A549 (cell line): ENCODE measurements at regions not wholly inside any gene's neighbourhood (a gene's known extent, or its start where the extent isn't known, plus 50 kb on each side); places are given as distances from the start of the nearest gene placed in this dataset.

Experiments
- ATAC-seq, 2 experiments: fragments of 200-7000 bp in 1 of 2; fragments of >200 bp in 1 of 2; cut with Nextera tagmentation in 1 of 2; cut with Tn5 transposase in 1 of 2; 3 replicates each; pipeline versions ENCODE4 v1.8.0 to v1.9.1; 2018 to 2020; ENCODE audit warnings: mild to moderate bottlenecking in 1 of 2, moderate library complexity in 1 of 2
- CTCF ChIA-PET: fragments of 300-600 bp; sonication (Branson Sonifier 250); formaldehyde crosslinking; extraction: SDS; loops from one replicate; lab custom pipeline; 2021; ENCODE audit warnings: antibody characterized with exemption, inconsistent platforms; lab: Yijun Ruan, JAX
- POLR2A ChIA-PET: fragments of 350-600 bp; formaldehyde crosslinking; extraction: SDS; loops from one replicate; lab custom pipeline; 2021; ENCODE audit warnings: antibody characterized with exemption, inconsistent platforms; lab: Yijun Ruan, JAX
- DNase-seq, 2 experiments: peaks; one replicate each; pipeline versions ENCODE4 v3.0.0 to v3.0.0-alpha.2; 2011 to 2016; ENCODE audit warnings: low read depth in 1 of 2, low spot score in 1 of 2
- FAIRE-seq: peaks from 2 replicates; lab custom pipeline; 2011; peaks lifted over from hg19 to GRCh38; lab: Jason Lieb, UNC
- H3K27ac ChIP-seq, 2 experiments: fragments of >200 bp; sonication (Bioruptor Twin); formaldehyde crosslinking; 3 replicates each; pipeline ENCODE4 v1.5.1; 2016 to 2017
- H3K4me1 ChIP-seq: fragments of >200 bp; sonication (Bioruptor Twin); formaldehyde crosslinking; 3 replicates; pipeline ENCODE4 v1.6.1; 2016
- H3K4me2 ChIP-seq: fragments of >200 bp; sonication (Bioruptor Twin); formaldehyde crosslinking; 3 replicates; pipeline ENCODE4 v1.6.1; 2016
- H3K4me3 ChIP-seq: fragments of >200 bp; sonication (Bioruptor Twin); formaldehyde crosslinking; 3 replicates; pipeline ENCODE4 v1.5.1; 2016
- H3K9me3 ChIP-seq: fragments of >200 bp; sonication (Bioruptor Twin); formaldehyde crosslinking; 3 replicates; pipeline ENCODE4 v1.6.1; 2016
- BCL3 ChIP-seq: fragments of >200 bp; sonication (Bioruptor Twin); formaldehyde crosslinking; IDR thresholded peaks from 3 replicates; pipeline ENCODE4 v1.6.1; 2016
- CTCF ChIP-seq: fragments of >200 bp; sonication (Bioruptor Twin); formaldehyde crosslinking; IDR thresholded peaks from 3 replicates; pipeline ENCODE4 v1.5.1; 2016
- EHF ChIP-seq: fragments of 250-450 bp; sonication (Bioruptor Pico); IDR thresholded peaks from 2 replicates; pipeline ENCODE4 v1.5.0; 2020; ENCODE audit warnings: mild to moderate bottlenecking
- ESRRA ChIP-seq: fragments of 150-350 bp; IDR thresholded peaks from 2 replicates; pipeline ENCODE4 v1.6.1; 2014; ENCODE audit warnings: mild to moderate bottlenecking, low read length, borderline replicate concordance
- FOSB ChIP-seq: fragments of 250-450 bp; sonication (Bioruptor Pico); IDR thresholded peaks from 2 replicates; pipeline ENCODE4 v1.5.0; 2020; ENCODE audit warnings: mild to moderate bottlenecking, moderate library complexity
- FOXS1 ChIP-seq: fragments of 250-450 bp; sonication (Bioruptor Pico); IDR thresholded peaks from 2 replicates; pipeline ENCODE4 v1.5.0; 2020; ENCODE audit warnings: mild to moderate bottlenecking, moderate library complexity
- HDAC2 ChIP-seq: fragments of 200-600 bp; sonication (generic); IDR thresholded peaks from 2 replicates; pipeline ENCODE4 v1.6.1; 2016
- HES2 ChIP-seq: fragments of >200 bp; sonication (Bioruptor Twin); formaldehyde crosslinking; IDR thresholded peaks from 2 replicates; pipeline ENCODE4 v1.6.1; 2016
- KDM1A ChIP-seq: fragments of 200-600 bp; sonication (generic); IDR thresholded peaks from 2 replicates; pipeline ENCODE4 v1.6.1; 2016; ENCODE audit warnings: low read depth, mild to moderate bottlenecking
- MAFK ChIP-seq: fragments of 450-650 bp; IDR thresholded peaks from 2 replicates; pipeline ENCODE4 v1.6.1; 2014; ENCODE audit not compliant: partially characterized antibody
- MAZ ChIP-seq: fragments of 150-350 bp; IDR thresholded peaks from 2 replicates; pipeline ENCODE4 v1.6.1; 2014; ENCODE audit warnings: antibody characterized with exemption, low read depth, low read length, borderline replicate concordance
- NPAS2 ChIP-seq: fragments of 250-450 bp; sonication (Bioruptor Pico); IDR thresholded peaks from 2 replicates; pipeline ENCODE4 v1.8.0; 2022; ENCODE audit warnings: mild to moderate bottlenecking, moderate library complexity, borderline replicate concordance
- NR3C1 ChIP-seq: fragments of >200 bp; sonication (Bioruptor Twin); formaldehyde crosslinking; IDR thresholded peaks from 3 replicates; pipeline ENCODE4 v1.6.1; 2017
- PHF8 ChIP-seq: fragments of 200-600 bp; sonication (generic); IDR thresholded peaks from 2 replicates; pipeline ENCODE4 v1.6.1; 2016; ENCODE audit warnings: low read depth, mild to moderate bottlenecking, antibody characterized with exemption, moderate library complexity, borderline replicate concordance
- POLR2A ChIP-seq: IDR thresholded peaks from 2 replicates; pipeline ENCODE4 v1.6.1; 2012; ENCODE audit warnings: mild to moderate bottlenecking, low read length
- RCOR1 ChIP-seq: fragments of 150-350 bp; IDR thresholded peaks from 2 replicates; pipeline ENCODE4 v1.6.1; 2014; ENCODE audit warnings: antibody characterized with exemption, low read length, low read depth
- TFCP2L1 ChIP-seq: fragments of 250-450 bp; sonication (Bioruptor Pico); IDR thresholded peaks from 2 replicates; pipeline ENCODE4 v1.5.0; 2021; ENCODE audit warnings: mild to moderate bottlenecking
- TP53 ChIP-seq: fragments of 250-450 bp; sonication (Bioruptor Pico); IDR thresholded peaks from 2 replicates; pipeline ENCODE4 v1.5.0; 2021; ENCODE audit warnings: mild to moderate bottlenecking, moderate library complexity
- ZC3H11A ChIP-seq: fragments of 450-650 bp; IDR thresholded peaks from 2 replicates; pipeline ENCODE4 v1.6.1; 2014; ENCODE audit warnings: antibody characterized with exemption, mild to moderate bottlenecking
- WGBS: methylation state at CpG from one replicate; pipeline ENCODE4 v1.1.6; 2017; ENCODE audit errors: missing lambda C conversion rate; 5-methylcytosine and 5-hydroxymethylcytosine counted together
- TF ChIP-seq, protein P1 (sequence below): fragments of 200-600 bp; sonication (generic); IDR thresholded peaks from 2 replicates; pipeline ENCODE4 v1.6.1; 2016; ENCODE audit warnings: antibody characterized with exemption, mild to moderate bottlenecking, moderate library complexity

DNA sequence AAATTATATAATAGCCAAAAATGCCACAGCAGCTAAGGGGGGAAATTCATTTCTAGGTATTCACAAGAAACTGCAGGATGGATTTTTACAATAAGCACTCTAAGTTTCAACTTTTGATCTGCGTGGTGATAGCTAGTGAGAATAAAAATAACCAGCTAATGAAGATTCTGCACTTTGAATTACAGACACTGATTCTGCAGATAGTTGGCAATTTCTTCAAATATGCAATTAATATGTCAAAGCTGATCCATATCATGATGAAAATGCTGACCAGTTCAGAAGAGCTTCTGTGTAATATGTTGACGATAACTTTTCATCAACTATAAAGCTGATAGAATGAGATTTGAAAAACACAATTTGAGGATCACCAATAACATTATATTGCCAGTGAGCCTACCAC lies 1272.9 kb downstream of the EFNB2 start:
- Histone ChIP-seq H3K4me3 (no peak overlapping the region), H3K4me2 (no peak overlapping the region), H3K27ac (no peak overlapping the region), H3K4me1 (no peaks in the 10 kb centered on the region)
- FAIRE-seq (no peak), DNase-seq (no peak), ATAC-seq (no peak)
- ChIA-PET CTCF (interaction anchor here (1.2 kb wide), 1 partner anchor 11 kb away, joined by 3 read pairs; no protein-coding TSS in a partner anchor), POLR2A (no interaction called here)
- 38% methylated on average over 2 of the region's 2 CpGs for WGBS
- TF ChIP-seq ESRRA (no peak), BCL3 (no peak), MAZ (no peak), HDAC2 (no peak), MAFK (no peak), PHF8 (no peak), ZC3H11A (no peak)
- TF ChIP-seq, protein P1, sequence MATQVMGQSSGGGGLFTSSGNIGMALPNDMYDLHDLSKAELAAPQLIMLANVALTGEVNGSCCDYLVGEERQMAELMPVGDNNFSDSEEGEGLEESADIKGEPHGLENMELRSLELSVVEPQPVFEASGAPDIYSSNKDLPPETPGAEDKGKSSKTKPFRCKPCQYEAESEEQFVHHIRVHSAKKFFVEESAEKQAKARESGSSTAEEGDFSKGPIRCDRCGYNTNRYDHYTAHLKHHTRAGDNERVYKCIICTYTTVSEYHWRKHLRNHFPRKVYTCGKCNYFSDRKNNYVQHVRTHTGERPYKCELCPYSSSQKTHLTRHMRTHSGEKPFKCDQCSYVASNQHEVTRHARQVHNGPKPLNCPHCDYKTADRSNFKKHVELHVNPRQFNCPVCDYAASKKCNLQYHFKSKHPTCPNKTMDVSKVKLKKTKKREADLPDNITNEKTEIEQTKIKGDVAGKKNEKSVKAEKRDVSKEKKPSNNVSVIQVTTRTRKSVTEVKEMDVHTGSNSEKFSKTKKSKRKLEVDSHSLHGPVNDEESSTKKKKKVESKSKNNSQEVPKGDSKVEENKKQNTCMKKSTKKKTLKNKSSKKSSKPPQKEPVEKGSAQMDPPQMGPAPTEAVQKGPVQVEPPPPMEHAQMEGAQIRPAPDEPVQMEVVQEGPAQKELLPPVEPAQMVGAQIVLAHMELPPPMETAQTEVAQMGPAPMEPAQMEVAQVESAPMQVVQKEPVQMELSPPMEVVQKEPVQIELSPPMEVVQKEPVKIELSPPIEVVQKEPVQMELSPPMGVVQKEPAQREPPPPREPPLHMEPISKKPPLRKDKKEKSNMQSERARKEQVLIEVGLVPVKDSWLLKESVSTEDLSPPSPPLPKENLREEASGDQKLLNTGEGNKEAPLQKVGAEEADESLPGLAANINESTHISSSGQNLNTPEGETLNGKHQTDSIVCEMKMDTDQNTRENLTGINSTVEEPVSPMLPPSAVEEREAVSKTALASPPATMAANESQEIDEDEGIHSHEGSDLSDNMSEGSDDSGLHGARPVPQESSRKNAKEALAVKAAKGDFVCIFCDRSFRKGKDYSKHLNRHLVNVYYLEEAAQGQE, result no peak
- TF ChIP-seq, all 56 proteins: peak for 0
- no peaks in the 10 kb centered on the region for H3K9me3 ChIP-seq

DNA sequence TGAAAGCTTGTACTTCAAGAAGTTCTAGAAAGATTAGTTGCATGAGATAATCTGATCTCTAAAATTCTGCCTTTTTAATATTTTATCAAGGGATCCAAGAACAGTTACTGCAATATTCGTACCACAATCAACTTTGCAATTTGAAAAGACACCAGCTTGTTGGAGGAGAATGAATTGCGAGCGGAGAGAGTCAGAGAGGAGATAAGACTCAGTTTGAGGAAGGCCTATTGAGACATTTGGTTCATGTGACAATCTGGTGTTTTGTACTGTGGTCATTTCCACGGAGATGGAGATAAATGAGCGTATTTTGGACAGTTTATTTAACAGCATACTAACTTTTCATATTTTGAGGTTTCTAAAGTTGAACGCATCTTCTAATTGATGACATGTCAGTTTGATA lies 1276.0 kb downstream of the EFNB2 start:
- FAIRE-seq (no peak), DNase-seq (no peak), ATAC-seq (no peak)
- 45% methylated on average over 6 of the region's 6 CpGs for WGBS
- no peak overlapping the region for H3K4me2 ChIP-seq
- H3K4me1 ChIP-seq, result no peaks in the 10 kb centered on the region
- ChIA-PET POLR2A (no interaction called here), CTCF (no interaction called here)
- H3K4me3 ChIP-seq, result no peak overlapping the region
- TF ChIP-seq NPAS2 (CRISPR knock-in tag) (no peak), TP53 (CRISPR knock-in tag) (no peak), BCL3 (no peak), POLR2A (no peak), TFCP2L1 (CRISPR knock-in tag) (no peak), PHF8 (no peak), RCOR1 (no peak), CTCF (no peak), FOSB (CRISPR knock-in tag) (no peak), HES2 (no peak), KDM1A (no peak), NR3C1 (no peak), EHF (no peak), FOXS1 (CRISPR knock-in tag) (no peak)
- no peaks in the 10 kb centered on the region for H3K9me3 ChIP-seq
- no peak overlapping the region for H3K27ac ChIP-seq
